CD4-positive, alpha-beta T cell (primary cell): ENCODE measurements at regions not wholly inside any gene's neighbourhood (a gene's known extent, or its start where the extent isn't known, plus 50 kb on each side); places are given as distances from the start of the nearest gene placed in this dataset.

Source experiments
- ATAC-seq: fragments of 200-7000 bp; cut with Tn5 transposase; one replicate; pipeline ENCODE4 v1.10.0; 2022; ENCODE audit warnings: mild to moderate bottlenecking; ENCODE audit not compliant: poor library complexity
- CTCF ChIA-PET: fragments of 350-600 bp; sonication (Branson Sonifier 250); formaldehyde crosslinking; loops from one replicate; lab custom pipeline; 2021; ENCODE audit warnings: antibody characterized with exemption, inconsistent platforms; lab: Charles Lee
- POLR2A ChIA-PET: fragments of 350-600 bp; sonication (Branson Sonifier 250); formaldehyde crosslinking; loops from one replicate; lab custom pipeline; 2021; ENCODE audit warnings: antibody characterized with exemption, inconsistent platforms; lab: Charles Lee
- DNase-seq, 14 experiments: peaks; one replicate each; pipeline ENCODE4 v3.0.0-alpha.2; 2013 to 2020; ENCODE audit warnings: mixed read lengths in 2 of 14
- H3K27ac ChIP-seq, 2 donors: one replicate each; pipeline versions ENCODE4 v1.5.1 to v1.7.0; 2013; ENCODE audit warnings: low read length in 2 of 2, low read depth in 1 of 2, mild to moderate bottlenecking in 1 of 2
- H3K27me3 ChIP-seq, 2 experiments: 1 replicate in 1 of 2; 2 replicates in 1 of 2; pipeline versions ENCODE4 v1.6.1 to v1.7.0; 2013; ENCODE audit warnings: low read length in 2 of 2, control low read depth in 1 of 2, mild to moderate bottlenecking in 1 of 2, moderate library complexity in 1 of 2; ENCODE audit not compliant: insufficient read depth in 2 of 2, control insufficient read depth in 1 of 2
- H3K36me3 ChIP-seq: one replicate; pipeline ENCODE4 v1.6.1; 2013; ENCODE audit warnings: low read length, control low read depth; ENCODE audit not compliant: insufficient read depth
- H3K4me1 ChIP-seq: one replicate; pipeline ENCODE4 v1.6.1; 2013; ENCODE audit warnings: low read length, control low read depth; ENCODE audit not compliant: insufficient read depth
- H3K4me3 ChIP-seq: one replicate; pipeline ENCODE4 v1.5.1; 2013; ENCODE audit warnings: mild to moderate bottlenecking, low read length, moderate library complexity
- H3K9me3 ChIP-seq, 2 experiments: 1 replicate in 1 of 2; 2 replicates in 1 of 2; pipeline versions ENCODE4 v1.6.1 to v1.7.0; 2013; ENCODE audit warnings: low read length in 2 of 2, mild to moderate bottlenecking in 2 of 2, control low read depth in 1 of 2, moderate library complexity in 1 of 2; ENCODE audit not compliant: control insufficient read depth in 1 of 2, insufficient read depth in 1 of 2
- H3K27ac Mint-ChIP-seq: one replicate; pipeline ENCODE4 v1.8.0; 2020; ENCODE audit warnings: mixed read lengths
- H3K27me3 Mint-ChIP-seq: one replicate; pipeline ENCODE4 v1.8.0; 2021; ENCODE audit warnings: mixed read lengths
- H3K36me3 Mint-ChIP-seq: one replicate; pipeline ENCODE4 v1.8.0; 2021; ENCODE audit warnings: low read depth, mixed read lengths
- H3K4me1 Mint-ChIP-seq: one replicate; pipeline ENCODE4 v1.8.0; 2021; ENCODE audit warnings: low read depth, mixed read lengths
- H3K4me3 Mint-ChIP-seq: one replicate; pipeline ENCODE4 v1.8.0; 2020; ENCODE audit warnings: mild to moderate bottlenecking, mixed read lengths
- H3K9me3 Mint-ChIP-seq: one replicate; pipeline ENCODE4 v1.8.0; 2020; ENCODE audit warnings: mixed read lengths
- intact Hi-C, 2 experiments: fragments of 100-400 bp; cut with DNase I in 1 of 2; cut with micrococcal nuclease in 1 of 2; formaldehyde crosslinking; loops; one replicate each; pipeline versions ENCODE4 v1.15.1 to v1.9.0; 2023 to 2025; cut with DNase I, micrococcal nuclease
- TF ChIP-seq, protein P1 (sequence below): fragments of 200-600 bp; IDR thresholded peaks from one replicate; pipeline ENCODE4 v1.8.0; 2022; ENCODE audit warnings: antibody characterized with exemption, mild to moderate bottlenecking

DNA sequence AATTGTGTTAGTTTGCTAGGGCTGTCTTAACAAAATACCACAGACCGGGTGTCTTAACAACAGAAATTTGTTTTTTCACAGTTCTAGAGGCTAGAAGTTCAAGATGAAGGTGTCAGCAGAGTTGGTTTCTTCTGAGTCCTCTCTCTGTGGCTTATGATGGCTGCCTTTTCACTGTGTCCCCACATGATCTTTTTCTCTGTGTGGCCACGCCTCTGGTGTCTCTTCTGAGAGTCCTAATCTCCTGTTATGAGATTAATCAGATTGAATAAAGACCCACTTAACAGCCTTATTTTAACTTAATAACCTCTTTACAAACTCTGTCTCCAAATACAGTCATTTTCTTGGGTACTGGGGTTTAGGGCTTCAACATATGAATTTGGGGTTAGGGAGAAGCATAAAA is 561.1 kb downstream of the NR2F1-AS1 start:
- TF ChIP-seq, protein P1, sequence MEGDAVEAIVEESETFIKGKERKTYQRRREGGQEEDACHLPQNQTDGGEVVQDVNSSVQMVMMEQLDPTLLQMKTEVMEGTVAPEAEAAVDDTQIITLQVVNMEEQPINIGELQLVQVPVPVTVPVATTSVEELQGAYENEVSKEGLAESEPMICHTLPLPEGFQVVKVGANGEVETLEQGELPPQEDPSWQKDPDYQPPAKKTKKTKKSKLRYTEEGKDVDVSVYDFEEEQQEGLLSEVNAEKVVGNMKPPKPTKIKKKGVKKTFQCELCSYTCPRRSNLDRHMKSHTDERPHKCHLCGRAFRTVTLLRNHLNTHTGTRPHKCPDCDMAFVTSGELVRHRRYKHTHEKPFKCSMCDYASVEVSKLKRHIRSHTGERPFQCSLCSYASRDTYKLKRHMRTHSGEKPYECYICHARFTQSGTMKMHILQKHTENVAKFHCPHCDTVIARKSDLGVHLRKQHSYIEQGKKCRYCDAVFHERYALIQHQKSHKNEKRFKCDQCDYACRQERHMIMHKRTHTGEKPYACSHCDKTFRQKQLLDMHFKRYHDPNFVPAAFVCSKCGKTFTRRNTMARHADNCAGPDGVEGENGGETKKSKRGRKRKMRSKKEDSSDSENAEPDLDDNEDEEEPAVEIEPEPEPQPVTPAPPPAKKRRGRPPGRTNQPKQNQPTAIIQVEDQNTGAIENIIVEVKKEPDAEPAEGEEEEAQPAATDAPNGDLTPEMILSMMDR = no peak
- CTCF ChIA-PET = no interaction called here
- intact Hi-C loops = no loop called here

DNA sequence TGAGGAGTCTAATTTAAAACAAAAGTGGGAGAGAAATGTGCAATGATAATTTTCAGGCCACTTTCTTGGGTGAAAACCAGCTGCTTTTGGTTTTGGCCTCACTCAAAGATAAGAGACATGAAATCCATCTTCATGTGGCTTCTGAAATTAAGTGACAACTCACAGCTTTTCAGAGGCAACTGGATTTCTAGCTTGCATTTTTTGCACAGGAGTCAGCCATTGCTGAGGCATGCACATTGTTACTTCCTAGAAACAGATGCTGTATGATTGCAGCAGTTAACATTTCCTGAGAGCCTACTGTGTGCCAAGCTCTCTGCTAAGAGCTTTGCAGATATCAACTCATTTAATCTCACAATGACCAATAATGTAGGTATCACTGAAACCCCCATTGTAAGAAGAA is 562.6 kb downstream of the NR2F1-AS1 start:
- Histone ChIP-seq H3K4me3 (no peak overlapping the region), H3K4me1 (no peaks in the 10 kb centered on the region), H3K27ac (no peak overlapping the region), H3K27me3 (no peaks in the 10 kb centered on the region), H3K36me3 (no peaks in the 10 kb centered on the region), H3K9me3 (no peaks in the 10 kb centered on the region)
- intact Hi-C loops = no loop called here
- Mint-ChIP-seq H3K4me3 (no peak overlapping the region), H3K9me3 (peaks cover 7% of the 10 kb centered on the region), H3K27me3 (no peaks in the 10 kb centered on the region), H3K27ac (no peak overlapping the region), H3K36me3 (no peaks in the 10 kb centered on the region), H3K4me1 (no peaks in the 10 kb centered on the region)
- no peak for ATAC-seq
- TF ChIP-seq, protein P1 = no peak
- ChIA-PET POLR2A (no interaction called here), CTCF (no interaction called here)
- no peak for DNase-seq

More for the DNA sequence above, 561.1 kb downstream of the NR2F1-AS1 start:
- Histone ChIP-seq H3K27ac (no peak overlapping the region), H3K4me1 (no peaks in the 10 kb centered on the region), H3K36me3 (no peaks in the 10 kb centered on the region), H3K27me3 (no peaks in the 10 kb centered on the region), H3K4me3 (no peak overlapping the region), H3K9me3 (no peaks in the 10 kb centered on the region)
- no peak overlapping the region for H3K27ac Mint-ChIP-seq
- no peaks in the 10 kb centered on the region for H3K4me1 Mint-ChIP-seq
- POLR2A ChIA-PET = no interaction called here
- ATAC-seq (no peak), DNase-seq (no peak)
- H3K27me3 Mint-ChIP-seq = no peaks in the 10 kb centered on the region
- peaks cover 8% of the 10 kb centered on the region for H3K9me3 Mint-ChIP-seq
- H3K4me3 Mint-ChIP-seq = no peak overlapping the region
- no peaks in the 10 kb centered on the region for H3K36me3 Mint-ChIP-seq

DNA sequence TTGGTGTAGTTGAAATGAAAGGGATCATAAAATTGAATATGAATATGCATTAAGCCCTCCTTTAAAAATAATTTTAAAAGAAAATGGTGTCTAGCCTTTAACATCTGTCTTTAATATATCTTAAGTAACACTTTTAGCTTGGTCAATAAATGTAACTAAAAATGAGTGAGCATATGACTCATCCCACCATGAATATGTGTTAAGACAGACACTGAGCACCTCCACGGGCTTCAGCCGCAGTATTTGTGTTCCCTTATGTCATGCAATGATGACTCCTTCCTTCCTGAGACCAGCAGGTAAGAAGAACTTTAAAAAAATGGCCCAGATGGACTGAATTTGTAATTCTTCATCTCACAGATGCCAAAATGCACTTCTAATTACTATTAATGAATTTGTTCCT is 563.2 kb downstream of the NR2F1-AS1 start:
- TF ChIP-seq, protein P1 = no peak
- H3K9me3 ChIP-seq = no peaks in the 10 kb centered on the region
- no peaks in the 10 kb centered on the region for H3K27me3 ChIP-seq
- H3K4me3 ChIP-seq = no peak overlapping the region
- Mint-ChIP-seq H3K27me3 (no peaks in the 10 kb centered on the region), H3K36me3 (no peaks in the 10 kb centered on the region), H3K27ac (no peak overlapping the region), H3K9me3 (peaks cover 7% of the 10 kb centered on the region), H3K4me1 (no peaks in the 10 kb centered on the region), H3K4me3 (no peak overlapping the region)
- ChIA-PET POLR2A (no interaction called here), CTCF (no interaction called here)
- ATAC-seq (no peak), DNase-seq (no peak)
- intact Hi-C loops = no loop called here
- H3K27ac ChIP-seq = no peak overlapping the region
- H3K4me1 ChIP-seq = no peaks in the 10 kb centered on the region
- H3K36me3 ChIP-seq = no peaks in the 10 kb centered on the region
